Endothelial cell of umbilical vein (primary cell): ENCODE measurements at regions not wholly inside any gene's neighbourhood (a gene's known extent, or its start where the extent isn't known, plus 50 kb on each side); places are given as distances from the start of the nearest gene placed in this dataset.

Experiments used
- BruUV-seq: library from RNA; stranded (reverse); fragments of 400-500 nt; replicated peaks from 2 replicates; lab custom pipeline; 2021; lab: Mats Ljungman, UMichigan
- CTCF ChIA-PET: fragments of 300-600, 350-600 bp; sonication (Branson Sonifier 250); formaldehyde crosslinking; loops from one replicate; lab custom pipeline; 2021; ENCODE audit warnings: antibody characterized with exemption, inconsistent platforms; lab: Charles Lee
- POLR2A ChIA-PET: fragments of 300-600, 350-600 bp; sonication (Branson Sonifier 250); formaldehyde crosslinking; loops from one replicate; lab custom pipeline; 2021; ENCODE audit warnings: antibody characterized with exemption, inconsistent platforms; lab: Charles Lee
- DNase-seq: peaks from one replicate; pipeline ENCODE4 v3.0.0-alpha.2; 2011; ENCODE audit warnings: low read depth, low spot score
- FAIRE-seq: peaks from 2 replicates; lab custom pipeline; 2011; peaks lifted over from hg19 to GRCh38; lab: Jason Lieb, UNC
- H2AFZ ChIP-seq: 2 replicates; pipeline ENCODE4 v1.6.0; 2012; ENCODE audit warnings: low read depth, low read length, control low read depth, inconsistent platforms
- H3K27ac ChIP-seq: 2 replicates; pipeline ENCODE4 v1.5.1; 2011; ENCODE audit warnings: low read depth, mild to moderate bottlenecking, control low read depth, low read length, moderate library complexity; ENCODE audit not compliant: insufficient read depth
- H3K27me3 ChIP-seq, 2 experiments: 2 replicates each; pipeline versions ENCODE4 v1.6.0 to v1.6.1; 2011; ENCODE audit warnings: low read length in 2 of 2, mixed read lengths in 1 of 2; ENCODE audit not compliant: control insufficient read depth in 2 of 2, insufficient read depth in 2 of 2
- H3K36me3 ChIP-seq, 2 experiments: 2 replicates in 1 of 2; 3 replicates in 1 of 2; pipeline ENCODE4 v1.5.1; 2011; ENCODE audit warnings: low read length in 2 of 2, mild to moderate bottlenecking in 1 of 2, moderate library complexity in 1 of 2; ENCODE audit not compliant: control insufficient read depth in 2 of 2, insufficient read depth in 2 of 2; ENCODE audit errors: extremely low read depth in 1 of 2
- H3K4me1 ChIP-seq: 3 replicates; pipeline ENCODE4 v1.5.1; 2011; ENCODE audit warnings: mild to moderate bottlenecking, low read length; ENCODE audit not compliant: control insufficient read depth, insufficient read depth; ENCODE audit errors: extremely low read depth
- H3K4me2 ChIP-seq: 2 replicates; pipeline ENCODE4 v1.6.1; 2011; ENCODE audit warnings: low read length, control low read depth, mixed read lengths; ENCODE audit not compliant: insufficient read depth
- H3K4me3 ChIP-seq, 3 experiments: fragments of 200-600 bp in 1 of 3; sonication (generic), shearing (Covaris generic) in 1 of 3; replicated peaks in 1 of 3; 2 replicates each; pipeline ENCODE4 v1.5.1; 2011 to 2016; ENCODE audit warnings: control low read depth in 3 of 3, low read length in 3 of 3, mild to moderate bottlenecking in 2 of 3, inconsistent platforms in 1 of 3, low read depth in 1 of 3, moderate library complexity in 1 of 3; ENCODE audit not compliant: insufficient read depth in 1 of 3
- H3K79me2 ChIP-seq: 2 replicates; pipeline ENCODE4 v1.6.0; 2012; ENCODE audit warnings: low read length, inconsistent platforms; ENCODE audit not compliant: control insufficient read depth, insufficient read depth
- H3K9ac ChIP-seq: replicated peaks from 2 replicates; pipeline ENCODE3; 2011; ENCODE audit warnings: low read length, control low read depth; ENCODE audit not compliant: insufficient read depth; ENCODE audit errors: extremely low read depth
- H3K9me1 ChIP-seq: replicated peaks from 3 replicates; pipeline ENCODE4 v1.6.0; 2011; ENCODE audit warnings: mild to moderate bottlenecking, low read length; ENCODE audit not compliant: control insufficient read depth, insufficient read depth; ENCODE audit errors: extremely low read depth
- H3K9me3 ChIP-seq: replicated peaks from 2 replicates; pipeline ENCODE4 v1.5.1; 2012; ENCODE audit warnings: low read length, inconsistent platforms; ENCODE audit not compliant: control insufficient read depth, insufficient read depth
- H4K20me1 ChIP-seq: replicated peaks from 2 replicates; pipeline ENCODE3; 2011; ENCODE audit warnings: mild to moderate bottlenecking, low read length; ENCODE audit not compliant: control insufficient read depth, insufficient read depth; ENCODE audit errors: extremely low read depth
- EZH2 ChIP-seq: IDR thresholded peaks from 2 replicates; pipeline ENCODE4 v1.6.1; 2012; ENCODE audit warnings: borderline replicate concordance, low read depth, mild to moderate bottlenecking, moderate library complexity, low read length, inconsistent platforms; ENCODE audit not compliant: severe bottlenecking
- FOS ChIP-seq: IDR thresholded peaks from 2 replicates; pipeline ENCODE4 v1.6.1; 2011; ENCODE audit warnings: mild to moderate bottlenecking, low read length, moderate library complexity, borderline replicate concordance; ENCODE audit not compliant: insufficient read depth
- GATA2 ChIP-seq: IDR thresholded peaks from 2 replicates; pipeline ENCODE4 v1.7.0; 2011; ENCODE audit warnings: low read depth, mild to moderate bottlenecking, moderate library complexity, mixed read lengths, low read length; ENCODE audit not compliant: insufficient read length, insufficient read depth
- JUN ChIP-seq: IDR thresholded peaks from 2 replicates; pipeline ENCODE4 v1.6.1; 2011; ENCODE audit warnings: borderline replicate concordance, low read depth; ENCODE audit not compliant: insufficient read length, insufficient read depth
- MYC ChIP-seq: IDR thresholded peaks from one replicate; pipeline ENCODE4 v1.6.1; 2011; ENCODE audit warnings: mild to moderate bottlenecking, low read depth, low read length
- POLR2A ChIP-seq: IDR thresholded peaks from 2 replicates; pipeline ENCODE4 v1.6.1; 2012; ENCODE audit warnings: low read depth, mild to moderate bottlenecking, control low read depth, low read length
- POLR2AphosphoS5 ChIP-seq: IDR thresholded peaks from 2 replicates; pipeline ENCODE4 v1.6.1; 2012; ENCODE audit warnings: low read depth, mild to moderate bottlenecking, control low read depth, low read length, moderate library complexity; ENCODE audit not compliant: insufficient read depth
- dilution Hi-C: fragments of 300-500 bp; cut with MboI; formaldehyde crosslinking; loops from one replicate; pipeline ENCODE4 v1.15.0; 2019; ENCODE audit warnings: low sequenced_read_pairs; ENCODE audit not compliant: extremely low pct_ligation_motif_present
- intact Hi-C: fragments of 100-400 bp; cut with micrococcal nuclease; formaldehyde crosslinking; loops from one replicate; pipeline ENCODE4 v1.10.0; 2022
- TF ChIP-seq, protein P1 (sequence below), 2 donors: IDR thresholded peaks; 1 replicate in 1 of 2; 2 replicates in 1 of 2; pipeline ENCODE4 v1.5.1; 2011; ENCODE audit warnings: low read length in 2 of 2, mild to moderate bottlenecking in 2 of 2, moderate library complexity in 2 of 2, control low read depth in 1 of 2, inconsistent platforms in 1 of 2, low read depth in 1 of 2; ENCODE audit not compliant: insufficient read depth in 1 of 2; ENCODE audit errors: extremely low read depth in 1 of 2
- TF ChIP-seq, protein P2 (sequence below): IDR thresholded peaks from 2 replicates; pipeline ENCODE4 v1.6.1; 2011; ENCODE audit not compliant: insufficient read depth, insufficient read length

DNA sequence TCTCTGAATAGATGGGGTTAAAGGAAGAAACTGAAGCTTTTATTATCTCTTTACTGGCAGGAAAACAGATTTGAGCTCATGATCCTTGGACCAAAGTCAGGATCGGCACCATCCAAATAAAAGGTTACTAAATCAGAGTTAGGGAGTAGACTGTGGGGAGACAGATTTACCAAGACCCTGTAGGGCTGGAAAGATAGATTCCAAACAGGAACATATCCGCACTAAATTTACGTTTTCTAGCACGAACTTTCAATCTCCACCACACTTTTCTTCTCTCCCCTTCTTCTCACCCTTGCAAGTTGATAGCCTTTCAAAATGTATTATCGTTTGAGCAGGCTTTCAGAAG lies 120.0 kb upstream of the HMHB1 start:
- H2AFZ ChIP-seq, result no peak overlapping the region

More for the DNA sequence above, 120.0 kb upstream of the HMHB1 start:
- no peaks in the 10 kb centered on the region for H3K4me1 ChIP-seq
- no peak overlapping the region for H3K4me2 ChIP-seq
- H3K36me3 ChIP-seq, result no peaks in the 10 kb centered on the region
- dilution Hi-C loops (no loop called here), intact Hi-C loops (no loop called here)
- no TSS peak for BruUV-seq
- H3K9me1 ChIP-seq, result no peaks in the 10 kb centered on the region
- no peak overlapping the region for H3K9ac ChIP-seq
- ChIA-PET CTCF (no interaction called here), POLR2A (no interaction called here)
- H3K4me3 ChIP-seq, result no peak overlapping the region
- H3K27ac ChIP-seq, result no peak overlapping the region
- H4K20me1 ChIP-seq, result no peaks in the 10 kb centered on the region
- DNase-seq, result no peak
- no peak for TF ChIP-seq POLR2AphosphoS5
- TF ChIP-seq FOS, result no peak
- TF ChIP-seq, protein P1, sequence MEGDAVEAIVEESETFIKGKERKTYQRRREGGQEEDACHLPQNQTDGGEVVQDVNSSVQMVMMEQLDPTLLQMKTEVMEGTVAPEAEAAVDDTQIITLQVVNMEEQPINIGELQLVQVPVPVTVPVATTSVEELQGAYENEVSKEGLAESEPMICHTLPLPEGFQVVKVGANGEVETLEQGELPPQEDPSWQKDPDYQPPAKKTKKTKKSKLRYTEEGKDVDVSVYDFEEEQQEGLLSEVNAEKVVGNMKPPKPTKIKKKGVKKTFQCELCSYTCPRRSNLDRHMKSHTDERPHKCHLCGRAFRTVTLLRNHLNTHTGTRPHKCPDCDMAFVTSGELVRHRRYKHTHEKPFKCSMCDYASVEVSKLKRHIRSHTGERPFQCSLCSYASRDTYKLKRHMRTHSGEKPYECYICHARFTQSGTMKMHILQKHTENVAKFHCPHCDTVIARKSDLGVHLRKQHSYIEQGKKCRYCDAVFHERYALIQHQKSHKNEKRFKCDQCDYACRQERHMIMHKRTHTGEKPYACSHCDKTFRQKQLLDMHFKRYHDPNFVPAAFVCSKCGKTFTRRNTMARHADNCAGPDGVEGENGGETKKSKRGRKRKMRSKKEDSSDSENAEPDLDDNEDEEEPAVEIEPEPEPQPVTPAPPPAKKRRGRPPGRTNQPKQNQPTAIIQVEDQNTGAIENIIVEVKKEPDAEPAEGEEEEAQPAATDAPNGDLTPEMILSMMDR (IDR thresholded peaks at IDR 0.05; ENCODE audit: extremely low read depth in 1 of 2, insufficient read depth in 1 of 2, low read depth in 1 of 2, low read length in 2 of 2), result no peak
- no peak for TF ChIP-seq POLR2A
- TF ChIP-seq, protein P2, sequence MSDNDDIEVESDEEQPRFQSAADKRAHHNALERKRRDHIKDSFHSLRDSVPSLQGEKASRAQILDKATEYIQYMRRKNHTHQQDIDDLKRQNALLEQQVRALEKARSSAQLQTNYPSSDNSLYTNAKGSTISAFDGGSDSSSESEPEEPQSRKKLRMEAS, result no peak
- no peak for TF ChIP-seq GATA2
- TF ChIP-seq MYC, result no peak
- TF ChIP-seq EZH2, result no peak
- no peak for TF ChIP-seq JUN
- FAIRE-seq, result no peak
- no peaks in the 10 kb centered on the region for H3K27me3 ChIP-seq
- no peaks in the 10 kb centered on the region for H3K9me3 ChIP-seq
- no peaks in the 10 kb centered on the region for H3K79me2 ChIP-seq
